ENCODE measurements at regions not wholly inside any gene's neighbourhood (a gene's known extent, or its start where the extent isn't known, plus 50 kb on each side); places are given as distances from the start of the nearest gene placed in this dataset.
A peak's percentile ranks its signal among the peaks of the same experiment; 100 is the strongest.

DNA sequence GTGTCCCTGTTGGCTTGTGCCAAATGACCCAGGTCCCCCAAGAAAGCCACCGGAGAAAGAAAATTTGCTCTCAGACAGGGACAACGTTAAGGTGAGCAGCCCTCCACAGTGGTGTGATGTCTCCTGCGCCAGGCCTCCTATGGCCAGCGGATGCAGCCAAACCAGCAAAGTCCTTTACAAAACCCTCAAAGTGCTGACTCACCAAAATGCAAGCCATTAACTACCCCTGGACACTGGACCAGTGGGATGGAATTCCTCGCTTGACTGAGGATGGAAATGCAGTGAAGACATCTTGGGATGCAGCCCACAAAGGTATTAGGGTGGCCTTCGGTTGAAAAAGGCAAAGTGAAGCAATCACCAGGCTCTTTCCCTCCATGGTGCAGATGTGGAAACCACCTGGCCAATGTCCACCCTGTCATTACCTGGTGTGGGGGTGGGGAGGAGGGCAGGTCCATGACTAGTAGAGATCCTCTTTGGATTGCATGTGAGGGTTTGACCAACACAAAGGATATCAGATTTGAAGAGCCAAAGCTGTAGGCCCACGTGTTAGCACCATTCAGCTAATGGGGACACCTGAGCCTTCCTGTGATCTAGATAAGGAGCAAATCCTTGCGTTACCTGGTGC lies 127.4 kb upstream of the SLC6A11 start:
- Histone ChIP-seq H4K20me1 (ENCODE audit: low read depth) (no peaks in the 10 kb centered on the region), H3K4me3 (no peak overlapping the region), H3K4me1 (no peaks in the 10 kb centered on the region), H3K79me2 (ENCODE audit: low read depth) (no peaks in the 10 kb centered on the region), H3K27ac (no peak overlapping the region), H3K36me3 (no peaks in the 10 kb centered on the region), H2AFZ (replicated peaks) (no peak overlapping the region), H3K9ac (no peak overlapping the region), H3K4me2 (no peak overlapping the region), H3F3A (ENCODE audit: low read depth) (no peaks in the 10 kb centered on the region), H3K9me3 (ENCODE audit: low read depth) (no peaks in the 10 kb centered on the region), H3K27me3 (no peaks in the 10 kb centered on the region)
- no peak for DNase-seq (ENCODE audit: low spot score)
- TF ChIP-seq EZH2 (IDR thresholded peaks at IDR 0.05), result no peak
- no peak for TF ChIP-seq EZH2phosphoT487 (IDR thresholded peaks at IDR 0.05)
- TF ChIP-seq, protein P1, sequence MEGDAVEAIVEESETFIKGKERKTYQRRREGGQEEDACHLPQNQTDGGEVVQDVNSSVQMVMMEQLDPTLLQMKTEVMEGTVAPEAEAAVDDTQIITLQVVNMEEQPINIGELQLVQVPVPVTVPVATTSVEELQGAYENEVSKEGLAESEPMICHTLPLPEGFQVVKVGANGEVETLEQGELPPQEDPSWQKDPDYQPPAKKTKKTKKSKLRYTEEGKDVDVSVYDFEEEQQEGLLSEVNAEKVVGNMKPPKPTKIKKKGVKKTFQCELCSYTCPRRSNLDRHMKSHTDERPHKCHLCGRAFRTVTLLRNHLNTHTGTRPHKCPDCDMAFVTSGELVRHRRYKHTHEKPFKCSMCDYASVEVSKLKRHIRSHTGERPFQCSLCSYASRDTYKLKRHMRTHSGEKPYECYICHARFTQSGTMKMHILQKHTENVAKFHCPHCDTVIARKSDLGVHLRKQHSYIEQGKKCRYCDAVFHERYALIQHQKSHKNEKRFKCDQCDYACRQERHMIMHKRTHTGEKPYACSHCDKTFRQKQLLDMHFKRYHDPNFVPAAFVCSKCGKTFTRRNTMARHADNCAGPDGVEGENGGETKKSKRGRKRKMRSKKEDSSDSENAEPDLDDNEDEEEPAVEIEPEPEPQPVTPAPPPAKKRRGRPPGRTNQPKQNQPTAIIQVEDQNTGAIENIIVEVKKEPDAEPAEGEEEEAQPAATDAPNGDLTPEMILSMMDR (IDR thresholded peaks at IDR 0.05), result no peak
- Mint-ChIP-seq H3K36me3 (no peaks in the 10 kb centered on the region), H3K9me3 (no peaks in the 10 kb centered on the region), H3K4me3 (no peak overlapping the region), H3K4me1 (peaks cover 6% of the 10 kb centered on the region), H3K27ac (no peak overlapping the region), H3K27me3 (ENCODE audit: insufficient read depth, low read depth) (peaks cover 7% of the 10 kb centered on the region)

DNA sequence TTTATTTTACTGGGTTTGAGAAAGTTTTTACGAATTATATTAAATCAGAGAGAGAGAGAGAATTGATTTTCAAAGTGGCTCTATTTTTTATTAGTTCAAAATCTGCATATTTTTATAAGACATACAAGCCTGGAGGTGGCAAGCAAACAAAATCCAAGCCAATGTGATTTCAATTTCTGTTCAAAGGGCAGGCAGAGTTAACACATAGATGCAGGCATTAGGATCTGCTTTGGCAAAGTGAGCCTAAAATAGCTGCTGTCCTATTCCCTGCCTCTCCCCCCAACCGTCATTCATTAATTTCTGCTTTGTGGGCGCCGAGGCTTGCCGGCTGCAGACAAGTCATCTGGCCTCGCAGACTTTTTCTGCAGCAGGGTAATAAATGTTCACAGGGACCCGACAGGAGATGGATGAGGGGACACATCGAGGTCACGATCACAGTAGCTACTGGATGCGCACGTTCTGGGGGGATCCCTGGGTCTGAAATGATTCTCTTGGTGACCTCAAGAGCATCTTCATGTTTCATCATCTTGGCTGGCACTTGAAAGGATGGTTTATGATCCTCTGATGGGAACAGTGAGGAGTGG lies 123.9 kb upstream of the SLC6A11 start:
- no peak for DNase-seq (ENCODE audit: low spot score)
- H3K4me3 Mint-ChIP-seq, result no peak overlapping the region
- peaks cover 7% of the 10 kb centered on the region for H3K27me3 Mint-ChIP-seq (ENCODE audit: insufficient read depth, low read depth)
- TF ChIP-seq EZH2phosphoT487 (IDR thresholded peaks at IDR 0.05) (no peak), EZH2 (IDR thresholded peaks at IDR 0.05) (no peak)
- TF ChIP-seq, protein P1 (IDR thresholded peaks at IDR 0.05), result no peak
- Histone ChIP-seq H3K9ac (no peak overlapping the region), H3F3A (ENCODE audit: low read depth) (no peaks in the 10 kb centered on the region), H4K20me1 (ENCODE audit: low read depth) (no peaks in the 10 kb centered on the region), H3K27ac (no peak overlapping the region), H3K4me1 (no peaks in the 10 kb centered on the region), H3K4me3 (no peak overlapping the region), H3K9me3 (ENCODE audit: low read depth) (no peaks in the 10 kb centered on the region), H3K4me2 (no peak overlapping the region), H3K27me3 (no peaks in the 10 kb centered on the region), H2AFZ (replicated peaks) (no peak overlapping the region), H3K79me2 (ENCODE audit: low read depth) (no peaks in the 10 kb centered on the region), H3K36me3 (no peaks in the 10 kb centered on the region)
- H3K27ac Mint-ChIP-seq, result no peak overlapping the region
- H3K4me1 Mint-ChIP-seq, result peaks cover 5% of the 10 kb centered on the region
- H3K36me3 Mint-ChIP-seq, result no peaks in the 10 kb centered on the region
- H3K9me3 Mint-ChIP-seq, result peaks cover 2% of the 10 kb centered on the region

DNA sequence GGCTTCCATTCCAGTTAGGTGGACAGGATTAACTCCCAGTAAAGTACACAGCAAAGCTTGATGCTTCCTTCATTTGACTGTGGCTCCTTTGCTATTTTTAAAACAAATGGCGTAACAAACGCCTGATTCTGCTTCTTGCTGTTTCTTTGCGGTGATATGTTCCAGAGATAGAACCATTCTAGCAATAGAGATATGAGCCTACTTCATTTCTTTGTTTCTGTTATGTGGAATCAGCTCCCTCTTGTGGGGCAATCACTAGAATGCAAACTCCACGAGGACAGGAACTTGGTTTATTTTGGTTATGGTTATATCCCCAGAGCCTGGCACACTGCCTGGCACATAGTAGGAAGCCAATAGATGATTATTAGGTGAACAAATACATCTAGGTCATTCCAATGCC lies 122.6 kb upstream of the SLC6A11 start:
- H3K4me1 ChIP-seq, result no peaks in the 10 kb centered on the region
- H3K4me2 ChIP-seq, result no peak overlapping the region
- no peak for TF ChIP-seq EZH2 (IDR thresholded peaks at IDR 0.05)
- TF ChIP-seq, protein P1 (IDR thresholded peaks at IDR 0.05), result peak; percentile 30
- no peaks in the 10 kb centered on the region for H4K20me1 ChIP-seq (ENCODE audit: low read depth)
- H3K4me3 ChIP-seq, result no peak overlapping the region
- no peak overlapping the region for H2AFZ ChIP-seq (replicated peaks)
- no peaks in the 10 kb centered on the region for H3K79me2 ChIP-seq (ENCODE audit: low read depth)
- Mint-ChIP-seq H3K36me3 (no peaks in the 10 kb centered on the region), H3K27me3 (ENCODE audit: insufficient read depth, low read depth) (peaks cover 5% of the 10 kb centered on the region), H3K4me3 (no peak overlapping the region), H3K27ac (no peak overlapping the region), H3K9me3 (peaks cover 2% of the 10 kb centered on the region), H3K4me1 (peaks cover 9% of the 10 kb centered on the region)
- no peak overlapping the region for H3K9ac ChIP-seq
- H3K27me3 ChIP-seq, result no peaks in the 10 kb centered on the region
- H3K27ac ChIP-seq, result no peak overlapping the region
- peaks cover 5% of the 10 kb centered on the region for H3F3A ChIP-seq (ENCODE audit: low read depth)
- DNase-seq (ENCODE audit: low spot score), result no peak
- no peaks in the 10 kb centered on the region for H3K9me3 ChIP-seq (ENCODE audit: low read depth)
- no peaks in the 10 kb centered on the region for H3K36me3 ChIP-seq
